C4-2B (cell line): ENCODE measurements at regions not wholly inside any gene's neighbourhood (a gene's known extent, or its start where the extent isn't known, plus 50 kb on each side); places are given as distances from the start of the nearest gene placed in this dataset.

Experiments used
- CTCF ChIP-seq: fragments of 450-650 bp; conservative IDR thresholded peaks from 2 replicates; pipeline ENCODE4 v1.5.1; 2017; ENCODE audit warnings: mild to moderate bottlenecking
- ZFX ChIP-seq: fragments of 450-650 bp; IDR thresholded peaks from 2 replicates; pipeline ENCODE4 v1.6.1; 2017

GRCh38 chr4:20348411-20348810, 96.7 kb downstream of the SLIT2 start:
- TF ChIP-seq CTCF (no peak), ZFX (no peak)
